ENCODE measurements at regions not wholly inside any gene's neighbourhood (a gene's known extent, or its start where the extent isn't known, plus 50 kb on each side); places are given as distances from the start of the nearest gene placed in this dataset.

DNA sequence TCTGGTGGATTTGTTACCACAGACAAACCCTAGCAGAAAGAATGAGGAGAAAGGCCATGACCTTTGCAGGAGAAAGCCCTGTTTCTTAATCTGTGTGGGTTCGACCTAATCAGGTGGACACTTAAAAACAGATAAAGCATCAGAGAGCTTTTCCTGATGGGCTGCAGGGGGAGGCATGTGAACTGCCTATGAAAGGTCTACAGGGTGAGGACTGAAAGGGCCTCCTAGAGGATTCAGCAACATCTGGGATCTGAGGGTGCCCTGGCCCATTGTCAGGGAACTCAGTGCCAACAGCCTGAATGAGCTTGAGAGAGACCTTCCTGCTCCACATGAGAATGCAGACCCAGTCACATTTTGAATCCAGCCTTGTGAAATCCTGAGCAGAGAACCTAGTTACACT is 178.8 kb upstream of the DDHD1 start:
- Histone ChIP-seq H2BK5ac (ENCODE audit: low read depth, low read length, poor library complexity, severe bottlenecking) (peak overlapping the region; percentile 26), H4K8ac (ENCODE audit: low read length) (no peak overlapping the region), H3K4me2 (ENCODE audit: low read length, poor library complexity, severe bottlenecking) (no peak overlapping the region), H3K27ac (ENCODE audit: low read length, poor library complexity, severe bottlenecking) (no peak overlapping the region), H2AFZ (ENCODE audit: low read depth, low read length) (no peak overlapping the region), H3K23ac (ENCODE audit: low read length in 2 of 2) (no peak overlapping the region), H3K14ac (ENCODE audit: low read length in 2 of 2) (no peak overlapping the region), H3K9ac (ENCODE audit: low read length) (peak overlapping the region; percentile 25), H3K4me1 (ENCODE audit: control insufficient read depth, insufficient read depth, low read depth, low read length) (no peaks in the 10 kb centered on the region), H4K91ac (ENCODE audit: low read length) (no peak overlapping the region), H3K18ac (ENCODE audit: low read depth in 1 of 2, low read length in 2 of 2) (no peak overlapping the region), H3K36me3 (ENCODE audit: control insufficient read depth in 1 of 2, insufficient read depth in 2 of 2, low read depth in 1 of 2, low read length in 2 of 2) (no peaks in the 10 kb centered on the region), H2BK15ac (ENCODE audit: low read depth, poor library complexity, severe bottlenecking) (no peak overlapping the region), H3K4me3 (ENCODE audit: insufficient read depth in 1 of 2, low read depth in 1 of 2, low read length in 2 of 2) (no peak overlapping the region), H2AK5ac (ENCODE audit: low read length, severe bottlenecking) (no peak overlapping the region), H3K9me3 (ENCODE audit: control insufficient read depth, low read length) (no peaks in the 10 kb centered on the region), H3K79me1 (replicated peaks; ENCODE audit: low read length, poor library complexity, severe bottlenecking) (no peaks in the 10 kb centered on the region), H3K4ac (ENCODE audit: low read depth in 1 of 2, low read length in 2 of 2) (no peak overlapping the region), H2BK120ac (ENCODE audit: low read depth, low read length) (no peak overlapping the region), H3K27me3 (ENCODE audit: control insufficient read depth in 1 of 2, insufficient read depth in 1 of 2, low read length in 2 of 2) (peaks cover 0 to under 1% of the 10 kb centered on the region in 2 experiments), H2BK12ac (ENCODE audit: low read length in 2 of 2) (no peak overlapping the region)
- no peak for DNase-seq
- WGBS = 65% methylated on average over 1 of the region's 1 CpG

DNA sequence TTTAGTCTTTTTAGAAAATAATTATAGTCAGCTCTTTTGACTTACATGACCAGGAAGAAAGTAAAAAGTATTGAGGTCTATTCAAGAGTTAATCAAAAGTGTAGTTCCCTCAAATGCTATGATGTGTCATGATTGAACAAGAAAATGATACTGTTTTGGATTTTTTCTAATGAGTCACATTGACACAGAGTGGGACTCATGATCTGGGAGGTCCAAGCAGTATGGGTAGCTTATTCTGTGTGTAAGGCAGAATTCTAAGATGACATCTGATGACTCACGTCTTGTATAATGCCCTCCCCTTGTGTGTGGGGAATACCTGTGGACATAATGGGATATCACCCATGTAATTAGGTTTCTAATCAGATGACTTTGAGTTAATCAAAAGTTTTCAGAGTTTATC is 178.1 kb upstream of the DDHD1 start:
- Histone ChIP-seq H3K4ac (ENCODE audit: low read depth in 1 of 2, low read length in 2 of 2) (no peak overlapping the region), H3K4me2 (ENCODE audit: low read length, poor library complexity, severe bottlenecking) (no peak overlapping the region), H3K4me1 (ENCODE audit: control insufficient read depth, insufficient read depth, low read depth, low read length) (no peaks in the 10 kb centered on the region)

GRCh38 chr14:53330441-53330840 is 177.3 kb upstream of the DDHD1 start:
- Histone ChIP-seq H2BK120ac (ENCODE audit: low read depth, low read length) (no peak overlapping the region), H3K9ac (ENCODE audit: low read length) (peak overlapping the region; percentile 12), H4K8ac (ENCODE audit: low read length) (no peak overlapping the region), H3K79me1 (replicated peaks; ENCODE audit: low read length, poor library complexity, severe bottlenecking) (no peaks in the 10 kb centered on the region), H3K4me1 (ENCODE audit: control insufficient read depth, insufficient read depth, low read depth, low read length) (no peaks in the 10 kb centered on the region), H2AFZ (ENCODE audit: low read depth, low read length) (no peak overlapping the region), H4K91ac (ENCODE audit: low read length) (no peak overlapping the region), H3K23ac (ENCODE audit: low read length in 2 of 2) (no peak overlapping the region), H3K27ac (ENCODE audit: low read length, poor library complexity, severe bottlenecking) (no peak overlapping the region), H3K4ac (ENCODE audit: low read depth in 1 of 2, low read length in 2 of 2) (no peak overlapping the region), H3K4me3 (ENCODE audit: insufficient read depth in 1 of 2, low read depth in 1 of 2, low read length in 2 of 2) (no peak overlapping the region), H2BK5ac (ENCODE audit: low read depth, low read length, poor library complexity, severe bottlenecking) (no peak overlapping the region), H3K4me2 (ENCODE audit: low read length, poor library complexity, severe bottlenecking) (no peak overlapping the region), H2AK5ac (ENCODE audit: low read length, severe bottlenecking) (no peak overlapping the region), H2BK15ac (ENCODE audit: low read depth, poor library complexity, severe bottlenecking) (no peak overlapping the region), H3K14ac (ENCODE audit: low read length in 2 of 2) (no peak overlapping the region), H2BK12ac (ENCODE audit: low read length in 2 of 2) (no peak overlapping the region), H3K27me3 (ENCODE audit: control insufficient read depth in 1 of 2, insufficient read depth in 1 of 2, low read length in 2 of 2) (peaks cover 0 to 7% of the 10 kb centered on the region in 2 experiments), H3K9me3 (ENCODE audit: control insufficient read depth, low read length) (no peaks in the 10 kb centered on the region), H3K36me3 (ENCODE audit: control insufficient read depth in 1 of 2, insufficient read depth in 2 of 2, low read depth in 1 of 2, low read length in 2 of 2) (no peaks in the 10 kb centered on the region), H3K18ac (ENCODE audit: low read depth in 1 of 2, low read length in 2 of 2) (no peak overlapping the region)
- WGBS = 93% methylated on average over 1 of the region's 3 CpGs
- DNase-seq = no peak

More for the DNA sequence above, 178.1 kb upstream of the DDHD1 start:
- H2BK15ac ChIP-seq (ENCODE audit: low read depth, poor library complexity, severe bottlenecking) = no peak overlapping the region
- no peak overlapping the region for H3K23ac ChIP-seq (ENCODE audit: low read length in 2 of 2)
- H3K4me3 ChIP-seq (ENCODE audit: insufficient read depth in 1 of 2, low read depth in 1 of 2, low read length in 2 of 2) = no peak overlapping the region
- H3K27ac ChIP-seq (ENCODE audit: low read length, poor library complexity, severe bottlenecking) = no peak overlapping the region
- peaks cover 0 to 7% of the 10 kb centered on the region in 2 experiments for H3K27me3 ChIP-seq (ENCODE audit: control insufficient read depth in 1 of 2, insufficient read depth in 1 of 2, low read length in 2 of 2)
- H3K36me3 ChIP-seq (ENCODE audit: control insufficient read depth in 1 of 2, insufficient read depth in 2 of 2, low read depth in 1 of 2, low read length in 2 of 2) = no peaks in the 10 kb centered on the region
- H3K14ac ChIP-seq (ENCODE audit: low read length in 2 of 2) = no peak overlapping the region
- no peak overlapping the region for H4K91ac ChIP-seq (ENCODE audit: low read length)
- no peak overlapping the region for H2BK120ac ChIP-seq (ENCODE audit: low read depth, low read length)
- H3K18ac ChIP-seq (ENCODE audit: low read depth in 1 of 2, low read length in 2 of 2) = no peak overlapping the region
- DNase-seq = peak; percentile 39
- no peak overlapping the region for H2BK12ac ChIP-seq (ENCODE audit: low read length in 2 of 2)
- H2BK5ac ChIP-seq (ENCODE audit: low read depth, low read length, poor library complexity, severe bottlenecking) = no peak overlapping the region
- H3K9me3 ChIP-seq (ENCODE audit: control insufficient read depth, low read length) = no peaks in the 10 kb centered on the region
- no peak overlapping the region for H4K8ac ChIP-seq (ENCODE audit: low read length)
- WGBS = 78% methylated on average over 1 of the region's 1 CpG
- H3K79me1 ChIP-seq (replicated peaks; ENCODE audit: low read length, poor library complexity, severe bottlenecking) = no peaks in the 10 kb centered on the region
- H2AK5ac ChIP-seq (ENCODE audit: low read length, severe bottlenecking) = no peak overlapping the region
- peak overlapping the region; percentile 48 for H3K9ac ChIP-seq (ENCODE audit: low read length)
- no peak overlapping the region for H2AFZ ChIP-seq (ENCODE audit: low read depth, low read length)

DNA sequence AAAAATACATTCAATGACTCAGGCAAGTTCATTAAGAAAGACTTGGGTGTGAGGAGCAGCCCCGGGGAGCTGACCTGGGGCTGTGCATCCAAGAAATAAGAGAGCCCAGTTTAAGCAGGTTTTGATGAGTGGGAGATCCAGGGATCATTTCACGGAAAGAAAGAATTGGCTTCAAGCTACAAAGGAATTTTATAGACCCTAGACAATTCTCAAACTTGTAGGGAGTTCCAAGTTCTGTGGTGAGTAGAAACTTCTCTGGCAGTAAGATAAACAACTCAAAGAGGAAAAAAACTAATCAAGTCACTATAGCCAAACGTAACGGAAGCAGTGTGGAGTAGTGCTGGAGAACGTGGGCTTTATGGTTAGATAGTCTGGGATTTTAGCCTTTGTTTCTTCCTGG is 175.7 kb upstream of the DDHD1 start:
- Histone ChIP-seq H2BK120ac (ENCODE audit: low read depth, low read length) (no peak overlapping the region), H3K27me3 (ENCODE audit: control insufficient read depth in 1 of 2, insufficient read depth in 1 of 2, low read length in 2 of 2) (peaks cover 0 to 7% of the 10 kb centered on the region in 2 experiments), H4K91ac (ENCODE audit: low read length) (no peak overlapping the region), H2AK5ac (ENCODE audit: low read length, severe bottlenecking) (no peak overlapping the region), H3K9me3 (ENCODE audit: control insufficient read depth, low read length) (no peaks in the 10 kb centered on the region), H4K8ac (ENCODE audit: low read length) (no peak overlapping the region), H2BK12ac (ENCODE audit: low read length in 2 of 2) (no peak overlapping the region), H3K23ac (ENCODE audit: low read length in 2 of 2) (no peak overlapping the region), H2AFZ (ENCODE audit: low read depth, low read length) (no peak overlapping the region), H3K4me1 (ENCODE audit: control insufficient read depth, insufficient read depth, low read depth, low read length) (no peaks in the 10 kb centered on the region), H3K27ac (ENCODE audit: low read length, poor library complexity, severe bottlenecking) (no peak overlapping the region), H2BK5ac (ENCODE audit: low read depth, low read length, poor library complexity, severe bottlenecking) (no peak overlapping the region), H3K14ac (ENCODE audit: low read length in 2 of 2) (no peak overlapping the region), H2BK15ac (ENCODE audit: low read depth, poor library complexity, severe bottlenecking) (no peak overlapping the region), H3K4me3 (ENCODE audit: insufficient read depth in 1 of 2, low read depth in 1 of 2, low read length in 2 of 2) (no peak overlapping the region), H3K4ac (ENCODE audit: low read depth in 1 of 2, low read length in 2 of 2) (no peak overlapping the region), H3K36me3 (ENCODE audit: control insufficient read depth in 1 of 2, insufficient read depth in 2 of 2, low read depth in 1 of 2, low read length in 2 of 2) (no peaks in the 10 kb centered on the region), H3K4me2 (ENCODE audit: low read length, poor library complexity, severe bottlenecking) (no peak overlapping the region), H3K79me1 (replicated peaks; ENCODE audit: low read length, poor library complexity, severe bottlenecking) (no peaks in the 10 kb centered on the region), H3K9ac (ENCODE audit: low read length) (peak overlapping the region; percentile 73), H3K18ac (ENCODE audit: low read depth in 1 of 2, low read length in 2 of 2) (no peak overlapping the region)
- no peak for DNase-seq
- WGBS = 64% methylated on average over 4 of the region's 5 CpGs
